ENCODE measurements at regions not wholly inside any gene's neighbourhood (a gene's known extent, or its start where the extent isn't known, plus 50 kb on each side); places are given as distances from the start of the nearest gene placed in this dataset.
"Not testable (repeated sequence)": the region's sequence is repeated elsewhere in the genome, so short reads cannot be mapped to it uniquely, and the experiment has no call there.

DNA sequence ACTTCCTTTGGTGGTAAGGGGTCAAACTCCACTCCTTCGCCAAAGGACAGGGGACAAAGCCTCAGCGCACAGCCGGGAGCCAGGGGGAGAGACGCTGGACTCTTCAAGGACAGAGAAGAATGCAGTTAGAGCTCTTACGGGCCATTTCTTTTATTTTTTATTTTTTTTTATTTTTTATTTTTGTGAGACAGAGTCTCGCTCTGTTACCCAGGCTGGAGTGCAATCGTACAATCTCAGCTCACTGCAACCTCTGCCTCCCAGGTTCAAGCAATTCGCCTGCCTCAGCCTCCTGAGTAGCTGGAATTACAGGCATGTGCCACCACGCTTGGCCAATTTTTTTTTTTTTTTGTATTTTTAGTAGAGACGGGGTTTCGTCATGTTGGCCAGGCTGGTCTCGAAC, 93.2 kb upstream of the RPH3AL start, which contains the start of gene RFLNB:
Gene RFLNB (minus strand): TSS at position 101 of the 400 bp plus-strand sequence.
- not testable (repeated sequence) for H3K36me3 ChIP-seq (ENCODE audit: control insufficient read depth in 2 of 4, insufficient read depth in 4 of 4, low read length in 3 of 4); H2AFZ ChIP-seq (ENCODE audit: low read length); H2AK5ac ChIP-seq (ENCODE audit: low read depth, low read length); H4K8ac ChIP-seq (ENCODE audit: extremely low read depth, insufficient read depth, low read length); H4K20me1 ChIP-seq (replicated peaks in 1 of 2; ENCODE audit: control insufficient read depth in 1 of 2, insufficient read depth in 2 of 2, low read length in 2 of 2); H2BK5ac ChIP-seq (ENCODE audit: low read depth, low read length); H3K14ac ChIP-seq (ENCODE audit: insufficient read length); H3K4me3 ChIP-seq (ENCODE audit: extremely low read depth in 1 of 4, insufficient read depth in 2 of 4, low read depth in 3 of 4, low read length in 4 of 4); FAIRE-seq; H4K91ac ChIP-seq (replicated peaks; ENCODE audit: insufficient read length, low read length); H3K27me3 ChIP-seq (replicated peaks in 1 of 4; ENCODE audit: control insufficient read depth in 3 of 4, extremely low read depth in 1 of 4, insufficient read depth in 3 of 4, low read length in 3 of 4); H3K23me2 ChIP-seq (ENCODE audit: low read depth, low read length); H3K27ac ChIP-seq (ENCODE audit: low read depth, low read length); H2BK15ac ChIP-seq (ENCODE audit: low read length); DNase-seq (ENCODE audit: low read depth in 1 of 2, low spot score in 2 of 2); H3K4me1 ChIP-seq (replicated peaks in 1 of 4; ENCODE audit: control insufficient read depth in 3 of 4, insufficient read depth in 4 of 4, low read length in 3 of 4); H3K56ac ChIP-seq (replicated peaks; ENCODE audit: insufficient read length, low read depth, low read length); H3K79me1 ChIP-seq (ENCODE audit: low read depth, low read length); H3K18ac ChIP-seq (ENCODE audit: extremely low read depth, low read length); H3K79me2 ChIP-seq (ENCODE audit: control insufficient read depth in 1 of 2, insufficient read depth in 2 of 2, low read length in 2 of 2); H3K9me3 ChIP-seq (ENCODE audit: insufficient read depth in 2 of 2, low read depth in 1 of 2, low read length in 1 of 2); H3K4me2 ChIP-seq (ENCODE audit: insufficient read depth in 1 of 2, low read depth in 2 of 2, low read length in 2 of 2); H2BK20ac ChIP-seq (ENCODE audit: low read length); H3K23ac ChIP-seq (ENCODE audit: insufficient read length); H2BK12ac ChIP-seq (ENCODE audit: low read depth, low read length); H3K9ac ChIP-seq (replicated peaks in 1 of 4; ENCODE audit: extremely low read depth in 1 of 4, low read depth in 3 of 4, low read length in 3 of 4); H3K4ac ChIP-seq (replicated peaks; ENCODE audit: insufficient read length, low read depth, low read length); H2BK120ac ChIP-seq (replicated peaks; ENCODE audit: low read depth, low read length); H4K5ac ChIP-seq (ENCODE audit: insufficient read length, low read depth, low read length)
- ChIA-PET POLR2A (ENCODE audit: partially characterized antibody) (interaction anchor here (0.6 to 1.2 kb wide), 2 partner anchors 47 to 1063 kb away, joined by 3 read pairs; no protein-coding TSS in a partner anchor), CTCF (ENCODE audit: partially characterized antibody) (interaction anchor here (0.9 to 1.3 kb wide), 6 partner anchors 34 to 258 kb away, joined by 3 to 5 read pairs (median 3); no protein-coding TSS in a partner anchor)
- WGBS, 2 experiments (ENCODE audit: extremely low coverage in 1 of 2, insufficient coverage in 1 of 2, insufficient read length in 1 of 2, insufficient replicate concordance in 2 of 2, low coverage in 1 of 2, low lambda C conversion rate in 2 of 2, missing lambda C conversion rate in 1 of 2): 97% methylated on average over 9 of the region's 12 CpGs; no CpG with 5 or more reads in 1 of the 2 experiments

Data from H1 (cell line).